GM23338 (cell line): ENCODE measurements at regions not wholly inside any gene's neighbourhood (a gene's known extent, or its start where the extent isn't known, plus 50 kb on each side); places are given as distances from the start of the nearest gene placed in this dataset.

ENCODE experiments used
- ATAC-seq: fragments of 200-7000 bp; cut with Tn5 transposase; 3 replicates; pipeline ENCODE4 v1.9.1; 2020
- DNase-seq: peaks from one replicate; pipeline ENCODE4 v3.0.0-alpha.2; 2015; ENCODE audit warnings: low spot score
- H2AFZ ChIP-seq: fragments of 200-600 bp; sonication (generic); 2 replicates; pipeline ENCODE4 v1.8.0; 2016; ENCODE audit warnings: antibody characterized with exemption, mild to moderate bottlenecking, moderate library complexity
- H3F3A ChIP-seq: fragments of 200-600 bp; sonication (generic); replicated peaks from 2 replicates; pipeline ENCODE4 v1.8.0; 2017; ENCODE audit warnings: antibody characterized with exemption, mixed run types, low read depth
- H3K27ac ChIP-seq: fragments of 200-600 bp; sonication (generic); 2 replicates; pipeline ENCODE4 v1.6.1; 2016; ENCODE audit warnings: low read depth
- H3K27me3 ChIP-seq: fragments of 200-600 bp; sonication (generic); 2 replicates; pipeline ENCODE4 v1.8.0; 2016; ENCODE audit warnings: mild to moderate bottlenecking, mixed run types, moderate library complexity; ENCODE audit not compliant: insufficient read depth
- H3K36me3 ChIP-seq: fragments of 200-600 bp; sonication (generic); 2 replicates; pipeline ENCODE4 v1.8.0; 2016; ENCODE audit warnings: mild to moderate bottlenecking; ENCODE audit not compliant: insufficient read depth
- H3K4me1 ChIP-seq: fragments of 200-600 bp; sonication (generic); 2 replicates; pipeline ENCODE4 v1.8.0; 2016; ENCODE audit warnings: mild to moderate bottlenecking, moderate library complexity; ENCODE audit not compliant: insufficient read depth
- H3K4me2 ChIP-seq: fragments of 200-600 bp; sonication (generic); 2 replicates; pipeline ENCODE4 v1.7.1; 2017; ENCODE audit warnings: mixed run types
- H3K4me3 ChIP-seq: fragments of 200-600 bp; sonication (generic); 2 replicates; pipeline ENCODE4 v1.6.1; 2016; ENCODE audit warnings: mixed run types
- H3K79me2 ChIP-seq: fragments of 200-600 bp; sonication (generic); replicated peaks from 2 replicates; pipeline ENCODE4 v1.8.0; 2017; ENCODE audit warnings: mild to moderate bottlenecking; ENCODE audit not compliant: insufficient read depth
- H3K9me2 ChIP-seq: fragments of 200-600 bp; sonication (generic); 2 replicates; pipeline ENCODE4 v1.8.0; 2017; ENCODE audit not compliant: insufficient read depth
- H4K20me1 ChIP-seq: fragments of 200-600 bp; sonication (generic); replicated peaks from 2 replicates; pipeline ENCODE4 v1.8.0; 2017; ENCODE audit warnings: mild to moderate bottlenecking; ENCODE audit not compliant: insufficient read depth
- H3K27ac Mint-ChIP-seq: 2 replicates; pipeline ENCODE4 v1.8.0; 2020; ENCODE audit warnings: inconsistent platforms, mild to moderate bottlenecking, moderate library complexity, mixed read lengths
- H3K27me3 Mint-ChIP-seq: 3 replicates; pipeline ENCODE4 v1.8.0; 2022; ENCODE audit warnings: low read depth, mild to moderate bottlenecking, moderate library complexity, mixed read lengths, inconsistent platforms; ENCODE audit not compliant: insufficient read depth, poor library complexity
- H3K36me3 Mint-ChIP-seq: 3 replicates; pipeline ENCODE4 v1.8.0; 2021; ENCODE audit warnings: low read depth, mild to moderate bottlenecking, inconsistent platforms, moderate library complexity, mixed read lengths
- H3K4me1 Mint-ChIP-seq: 3 replicates; pipeline ENCODE4 v1.8.0; 2020; ENCODE audit warnings: mild to moderate bottlenecking, inconsistent platforms, mixed read lengths
- H3K4me3 Mint-ChIP-seq: 3 replicates; pipeline ENCODE4 v1.8.0; 2021; ENCODE audit warnings: moderate library complexity, mild to moderate bottlenecking, inconsistent platforms, mixed read lengths
- H3K9me3 Mint-ChIP-seq: 3 replicates; pipeline ENCODE4 v1.8.0; 2020; ENCODE audit warnings: moderate library complexity, mild to moderate bottlenecking, inconsistent platforms, mixed read lengths
- CREB1 ChIP-seq: fragments of 250-450 bp; sonication (Bioruptor Pico); IDR thresholded peaks from 2 replicates; pipeline ENCODE4 v1.5.0; 2020; ENCODE audit warnings: low read depth, mild to moderate bottlenecking, moderate library complexity
- CTCF ChIP-seq, 2 experiments: fragments of 200-600 bp in 1 of 2; sonication (generic) in 1 of 2; conservative IDR thresholded peaks; 2 replicates each; pipeline versions ENCODE4 v1.5.1 to v1.6.1; 2016 to 2017; ENCODE audit warnings: antibody characterized with exemption in 2 of 2, low read depth in 2 of 2, mild to moderate bottlenecking in 2 of 2, moderate library complexity in 1 of 2
- ETS1 ChIP-seq: IDR thresholded peaks from 2 replicates; pipeline ENCODE4 v1.6.1; 2016; ENCODE audit warnings: antibody characterized with exemption
- EZH2 ChIP-seq: fragments of 200-600 bp; sonication (generic); IDR thresholded peaks from one replicate; pipeline ENCODE4 v1.8.0; 2017; ENCODE audit warnings: antibody characterized with exemption, mild to moderate bottlenecking, low read depth; ENCODE audit not compliant: unreplicated experiment
- JUNB ChIP-seq: IDR thresholded peaks from one replicate; pipeline ENCODE4 v1.6.1; 2016; ENCODE audit warnings: antibody characterized with exemption; ENCODE audit not compliant: unreplicated experiment
- NANOG ChIP-seq: IDR thresholded peaks from 2 replicates; pipeline ENCODE4 v1.6.1; 2016; ENCODE audit warnings: antibody characterized with exemption, borderline replicate concordance
- POLR2AphosphoS5 ChIP-seq: IDR thresholded peaks from 2 replicates; pipeline ENCODE4 v1.6.1; 2016; ENCODE audit warnings: antibody characterized with exemption, low read depth
- REST ChIP-seq: IDR thresholded peaks from one replicate; pipeline ENCODE4 v1.6.1; 2018; ENCODE audit warnings: antibody characterized with exemption; ENCODE audit not compliant: unreplicated experiment
- STAT1 ChIP-seq: IDR thresholded peaks from one replicate; pipeline ENCODE4 v1.6.1; 2016; ENCODE audit warnings: antibody characterized with exemption; ENCODE audit not compliant: unreplicated experiment
- ZNF114 ChIP-seq: fragments of 250-450 bp; sonication (Bioruptor Pico); IDR thresholded peaks from 2 replicates; pipeline ENCODE4 v1.5.0; 2020; ENCODE audit warnings: mild to moderate bottlenecking, moderate library complexity
- ZNF331 ChIP-seq: fragments of 250-450 bp; sonication (Bioruptor Pico); IDR thresholded peaks from 2 replicates; pipeline ENCODE4 v1.5.0; 2020; ENCODE audit warnings: low read depth, mild to moderate bottlenecking, moderate library complexity
- ZNF462 ChIP-seq: fragments of 250-450 bp; sonication (Bioruptor Pico); IDR thresholded peaks from 2 replicates; pipeline ENCODE4 v1.5.0; 2020; ENCODE audit warnings: mild to moderate bottlenecking, moderate library complexity

- no peak for TF ChIP-seq ETS1
- TF ChIP-seq JUNB: no peak
- TF ChIP-seq ZNF331 (CRISPR knock-in tag): no peak
- no peak for TF ChIP-seq CREB1 (CRISPR knock-in tag)
- no peak for TF ChIP-seq NANOG
- TF ChIP-seq EZH2: no peak
- no peak for TF ChIP-seq POLR2AphosphoS5
- TF ChIP-seq STAT1: no peak
- no peak for TF ChIP-seq ZNF114 (CRISPR knock-in tag)
- TF ChIP-seq REST: no peak
- no peak for TF ChIP-seq ZNF462
- no peak for TF ChIP-seq CTCF (conservative IDR thresholded peaks at IDR 0.05; ENCODE audit: low read depth in 2 of 2)
- Histone ChIP-seq H3K4me3 (no peak overlapping the region), H4K20me1 (no peaks in the 10 kb centered on the region), H3K27ac (no peak overlapping the region), H3K36me3 (no peaks in the 10 kb centered on the region), H3F3A (no peaks in the 10 kb centered on the region), H2AFZ (no peak overlapping the region), H3K79me2 (no peaks in the 10 kb centered on the region), H3K27me3 (no peaks in the 10 kb centered on the region), H3K4me1 (peaks cover 21% of the 10 kb centered on the region), H3K9me2 (no peaks in the 10 kb centered on the region), H3K4me2 (peak overlapping the region; percentile 16)
- H3K27ac Mint-ChIP-seq: no peak overlapping the region; the same call in 1 of the 2 replicates
- no peaks in the 10 kb centered on the region for H3K9me3 Mint-ChIP-seq
- H3K4me3 Mint-ChIP-seq: no peak overlapping the region
- ATAC-seq: no peak
- DNase-seq: no peak
- H3K4me1 Mint-ChIP-seq: peaks cover 27% of the 10 kb centered on the region
- H3K27me3 Mint-ChIP-seq: peaks cover 3% of the 10 kb centered on the region
- no peaks in the 10 kb centered on the region for H3K36me3 Mint-ChIP-seq
These were observed 365.5 kb downstream of the PCDH7 start for GRCh38 chr4:31085689-31086088.
